Mammary epithelial cell (primary cell): ENCODE measurements at regions not wholly inside any gene's neighbourhood (a gene's known extent, or its start where the extent isn't known, plus 50 kb on each side); places are given as distances from the start of the nearest gene placed in this dataset.

Experiments used
- EZH2 ChIP-seq: IDR thresholded peaks from 2 replicates; pipeline ENCODE4 v1.6.1; 2012; ENCODE audit warnings: low read length, inconsistent platforms, borderline replicate concordance
- TF ChIP-seq, protein P1 (sequence below), 2 donors: IDR thresholded peaks in 1 of 2; conservative IDR thresholded peaks in 1 of 2; 2 replicates each; pipeline ENCODE4 v1.5.1; 2011 to 2012; ENCODE audit warnings: inconsistent platforms in 2 of 2, low read length in 2 of 2, mild to moderate bottlenecking in 2 of 2, control low read depth in 1 of 2, low read depth in 1 of 2; ENCODE audit not compliant: insufficient read depth in 1 of 2; ENCODE audit errors: extremely low read depth in 1 of 2

DNA sequence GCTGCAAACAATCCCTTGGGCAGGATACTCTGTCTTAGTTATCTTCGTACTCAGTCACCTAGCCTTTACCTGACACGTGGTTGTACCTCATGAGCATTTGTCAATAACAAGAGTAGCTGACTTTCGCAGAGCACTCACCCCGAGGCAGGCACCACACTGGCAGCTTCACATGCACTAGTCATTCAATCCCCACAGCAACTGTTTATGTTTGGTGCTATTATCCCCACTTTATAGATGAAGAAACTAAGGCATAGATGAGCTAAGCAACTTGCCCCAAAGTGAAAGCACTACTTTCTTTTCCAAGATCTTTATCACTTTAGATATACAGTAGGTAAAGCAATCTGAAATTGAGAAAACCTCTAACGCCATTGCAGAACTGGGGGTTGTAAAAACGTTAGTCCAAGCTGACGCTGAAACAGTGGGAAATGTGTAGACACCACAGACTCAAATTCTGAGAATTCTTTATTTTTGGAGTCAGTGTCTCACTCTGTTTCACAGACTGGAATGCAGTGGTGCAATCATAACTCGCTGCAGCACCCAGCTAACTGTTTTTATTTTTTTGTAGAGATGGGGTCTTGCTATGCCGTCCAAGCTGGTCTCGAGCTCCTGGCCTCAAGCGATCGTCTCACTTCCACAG lies 446.0 kb downstream of the FOXO1 start:
- TF ChIP-seq, protein P1, sequence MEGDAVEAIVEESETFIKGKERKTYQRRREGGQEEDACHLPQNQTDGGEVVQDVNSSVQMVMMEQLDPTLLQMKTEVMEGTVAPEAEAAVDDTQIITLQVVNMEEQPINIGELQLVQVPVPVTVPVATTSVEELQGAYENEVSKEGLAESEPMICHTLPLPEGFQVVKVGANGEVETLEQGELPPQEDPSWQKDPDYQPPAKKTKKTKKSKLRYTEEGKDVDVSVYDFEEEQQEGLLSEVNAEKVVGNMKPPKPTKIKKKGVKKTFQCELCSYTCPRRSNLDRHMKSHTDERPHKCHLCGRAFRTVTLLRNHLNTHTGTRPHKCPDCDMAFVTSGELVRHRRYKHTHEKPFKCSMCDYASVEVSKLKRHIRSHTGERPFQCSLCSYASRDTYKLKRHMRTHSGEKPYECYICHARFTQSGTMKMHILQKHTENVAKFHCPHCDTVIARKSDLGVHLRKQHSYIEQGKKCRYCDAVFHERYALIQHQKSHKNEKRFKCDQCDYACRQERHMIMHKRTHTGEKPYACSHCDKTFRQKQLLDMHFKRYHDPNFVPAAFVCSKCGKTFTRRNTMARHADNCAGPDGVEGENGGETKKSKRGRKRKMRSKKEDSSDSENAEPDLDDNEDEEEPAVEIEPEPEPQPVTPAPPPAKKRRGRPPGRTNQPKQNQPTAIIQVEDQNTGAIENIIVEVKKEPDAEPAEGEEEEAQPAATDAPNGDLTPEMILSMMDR (conservative IDR thresholded peaks at IDR 0.05 in 1 of 2, IDR thresholded peaks at IDR 0.05 in 1 of 2; ENCODE audit: extremely low read depth in 1 of 2, insufficient read depth in 1 of 2, low read depth in 1 of 2, low read length in 2 of 2): no peak
- no peak for TF ChIP-seq EZH2
